ENCODE measurements at regions not wholly inside any gene's neighbourhood (a gene's known extent, or its start where the extent isn't known, plus 50 kb on each side); places are given as distances from the start of the nearest gene placed in this dataset.
"Not testable (repeated sequence)": the region's sequence is repeated elsewhere in the genome, so short reads cannot be mapped to it uniquely, and the experiment has no call there.

- DNase-seq: no peak
These were observed 114.1 kb downstream of the FAR1 start for GRCh38 chr11:13782390-13783075.

GRCh38 chr11:13784441-13784840, 116.0 kb downstream of the FAR1 start:
- no peak for DNase-seq

GRCh38 chr11:13784855-13785254, 116.4 kb downstream of the FAR1 start:
- no peak for DNase-seq

GRCh38 chr11:13786688-13787087, 118.2 kb downstream of the FAR1 start:
- DNase-seq: no peak

GRCh38 chr11:13797616-13798015, 129.1 kb downstream of the FAR1 start:
- not testable (repeated sequence) for DNase-seq

- DNase-seq: no peak
These were observed 132.4 kb downstream of the FAR1 start for GRCh38 chr11:13800901-13801300.

- no peak for DNase-seq
These were observed 144.2 kb upstream of the SPON1 start for GRCh38 chr11:13818325-13818724.

GRCh38 chr11:13826505-13827278, 135.8 kb upstream of the SPON1 start:
- no peak for DNase-seq

GRCh38 chr11:13831696-13832095, 130.8 kb upstream of the SPON1 start:
- no peak for DNase-seq

- no peak for DNase-seq
These were observed 128.1 kb upstream of the SPON1 start for GRCh38 chr11:13834463-13834862.

GRCh38 chr11:13836666-13837065, 125.9 kb upstream of the SPON1 start:
- DNase-seq: no peak

GRCh38 chr11:13837286-13837685, 125.2 kb upstream of the SPON1 start:
- DNase-seq: no peak

GRCh38 chr11:13841393-13841792, 121.1 kb upstream of the SPON1 start:
- no peak for DNase-seq

- no peak for DNase-seq
These were observed 114.5 kb upstream of the SPON1 start for GRCh38 chr11:13848031-13848430.

- no peak for DNase-seq
These were observed 112.1 kb upstream of the SPON1 start for GRCh38 chr11:13850231-13851005.

GRCh38 chr11:13851691-13852090, 110.8 kb upstream of the SPON1 start:
- no peak for DNase-seq

- DNase-seq: no peak
These were observed 110.0 kb upstream of the SPON1 start for GRCh38 chr11:13852481-13852880.

GRCh38 chr11:13857828-13858227, 104.7 kb upstream of the SPON1 start:
- no peak for DNase-seq

- no peak for DNase-seq
These were observed 102.6 kb upstream of the SPON1 start for GRCh38 chr11:13859892-13860291.

- DNase-seq: no peak
These were observed 101.1 kb upstream of the SPON1 start for GRCh38 chr11:13861411-13861810.

GRCh38 chr11:13862845-13863392, 99.6 kb upstream of the SPON1 start:
- no peak for DNase-seq

- no peak for DNase-seq
These were observed 93.7 kb upstream of the SPON1 start for GRCh38 chr11:13868710-13869397.

- DNase-seq: no peak
These were observed 93.1 kb upstream of the SPON1 start for GRCh38 chr11:13869398-13869886.

All from NCI-H1436 treated with DMSO at 0.1 percent for 48 hours (cell line).